ENCODE measurements at regions not wholly inside any gene's neighbourhood (a gene's known extent, or its start where the extent isn't known, plus 50 kb on each side); places are given as distances from the start of the nearest gene placed in this dataset.
"Not testable (repeated sequence)": the region's sequence is repeated elsewhere in the genome, so short reads cannot be mapped to it uniquely, and the experiment has no call there.

- TF ChIP-seq, protein P1, sequence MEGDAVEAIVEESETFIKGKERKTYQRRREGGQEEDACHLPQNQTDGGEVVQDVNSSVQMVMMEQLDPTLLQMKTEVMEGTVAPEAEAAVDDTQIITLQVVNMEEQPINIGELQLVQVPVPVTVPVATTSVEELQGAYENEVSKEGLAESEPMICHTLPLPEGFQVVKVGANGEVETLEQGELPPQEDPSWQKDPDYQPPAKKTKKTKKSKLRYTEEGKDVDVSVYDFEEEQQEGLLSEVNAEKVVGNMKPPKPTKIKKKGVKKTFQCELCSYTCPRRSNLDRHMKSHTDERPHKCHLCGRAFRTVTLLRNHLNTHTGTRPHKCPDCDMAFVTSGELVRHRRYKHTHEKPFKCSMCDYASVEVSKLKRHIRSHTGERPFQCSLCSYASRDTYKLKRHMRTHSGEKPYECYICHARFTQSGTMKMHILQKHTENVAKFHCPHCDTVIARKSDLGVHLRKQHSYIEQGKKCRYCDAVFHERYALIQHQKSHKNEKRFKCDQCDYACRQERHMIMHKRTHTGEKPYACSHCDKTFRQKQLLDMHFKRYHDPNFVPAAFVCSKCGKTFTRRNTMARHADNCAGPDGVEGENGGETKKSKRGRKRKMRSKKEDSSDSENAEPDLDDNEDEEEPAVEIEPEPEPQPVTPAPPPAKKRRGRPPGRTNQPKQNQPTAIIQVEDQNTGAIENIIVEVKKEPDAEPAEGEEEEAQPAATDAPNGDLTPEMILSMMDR (IDR thresholded peaks at IDR 0.05) = not testable (repeated sequence)
- TF ChIP-seq POLR2A (IDR thresholded peaks at IDR 0.05) = not testable (repeated sequence)
Observed at GRCh38 chr4:3625286-3625875, 93.2 kb upstream of the LRPAP1 start.

Measured in lower leg skin (tissue), 3 donors.